DMS153 treated with DMSO at 0.1 percent for 48 hours (cell line): ENCODE measurements at regions not wholly inside any gene's neighbourhood (a gene's known extent, or its start where the extent isn't known, plus 50 kb on each side); places are given as distances from the start of the nearest gene placed in this dataset.

ENCODE experiments used
- DNase-seq: peaks from one replicate; lab custom pipeline; 2025; ENCODE audit not compliant: unreplicated experiment; lab: John Stamatoyannopoulos, UW

DNA sequence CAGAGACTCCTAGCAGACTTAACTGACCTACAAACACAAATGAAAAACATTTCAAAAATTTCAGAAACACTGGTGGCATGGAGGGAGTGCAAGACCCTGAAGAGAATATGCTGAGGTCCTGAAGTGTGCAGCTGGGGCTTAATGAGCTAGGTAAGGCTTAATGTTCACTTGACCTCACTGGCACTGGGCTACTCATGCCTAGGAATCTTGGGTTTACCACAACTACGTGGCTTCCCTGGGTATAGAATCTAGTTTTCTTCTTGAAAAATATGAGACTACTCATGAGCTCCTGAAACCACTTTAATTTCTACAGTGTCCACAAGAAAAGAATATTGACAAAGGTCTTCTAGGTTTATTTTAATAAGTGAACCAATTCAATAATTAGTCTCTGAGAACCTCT lies 139.8 kb downstream of the HNMT start:
- DNase-seq, result no peak

GRCh38 chr2:138105358-138105757 lies 141.1 kb downstream of the HNMT start:
- DNase-seq, result no peak

DNA sequence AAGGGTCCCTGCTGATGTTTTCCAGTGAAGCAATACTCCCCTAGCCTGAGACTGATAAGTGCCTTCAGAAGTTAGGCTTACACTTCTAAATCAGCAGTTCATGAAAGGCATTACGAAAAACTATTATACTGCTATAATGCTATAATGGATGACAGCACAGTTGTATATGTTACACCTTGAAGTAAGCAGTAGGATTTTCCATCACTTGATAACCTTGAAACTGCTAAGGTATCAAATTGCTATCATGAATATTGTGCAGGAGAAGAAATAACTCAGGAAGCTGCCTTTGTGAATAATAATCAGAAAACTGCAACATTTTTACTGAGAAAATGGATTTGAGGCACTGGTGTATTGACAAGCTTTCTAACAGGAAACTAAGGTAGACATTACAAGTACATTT lies 142.3 kb downstream of the HNMT start:
- no peak for DNase-seq

GRCh38 chr2:138107288-138107687 lies 143.0 kb downstream of the HNMT start:
- DNase-seq, result no peak

DNA sequence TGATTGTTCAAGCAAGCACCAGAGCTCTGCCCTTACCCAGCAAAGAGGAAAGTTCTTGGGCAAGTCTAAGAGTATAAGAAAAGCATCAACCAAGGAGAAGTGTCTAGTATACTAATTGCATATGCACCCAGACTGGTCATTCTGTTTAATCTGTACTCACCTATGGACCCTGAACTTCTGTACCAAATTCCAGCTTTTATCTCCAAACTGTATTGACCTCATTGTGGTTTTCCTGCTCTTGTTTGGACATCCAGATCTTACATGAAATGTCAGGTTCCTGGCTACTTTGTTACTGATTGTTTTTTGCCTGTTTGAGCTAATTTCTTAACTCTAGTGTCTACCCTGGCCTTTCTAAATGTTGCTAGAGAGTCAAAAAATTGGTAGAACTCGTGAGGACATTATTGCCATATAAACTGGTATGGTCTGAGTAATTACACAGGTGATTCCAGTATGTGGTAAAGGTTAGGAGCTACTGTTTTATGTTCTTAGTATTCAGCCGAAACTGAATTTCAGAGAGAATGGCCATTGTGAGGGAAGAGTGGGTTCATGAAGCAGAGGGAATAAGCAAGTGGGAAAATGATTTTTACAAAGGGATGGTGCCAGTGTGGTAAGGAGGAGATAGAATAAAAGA lies 146.3 kb downstream of the HNMT start:
- DNase-seq, result no peak

GRCh38 chr2:138112536-138112935 lies 148.3 kb downstream of the HNMT start:
- DNase-seq, result no peak

DNA sequence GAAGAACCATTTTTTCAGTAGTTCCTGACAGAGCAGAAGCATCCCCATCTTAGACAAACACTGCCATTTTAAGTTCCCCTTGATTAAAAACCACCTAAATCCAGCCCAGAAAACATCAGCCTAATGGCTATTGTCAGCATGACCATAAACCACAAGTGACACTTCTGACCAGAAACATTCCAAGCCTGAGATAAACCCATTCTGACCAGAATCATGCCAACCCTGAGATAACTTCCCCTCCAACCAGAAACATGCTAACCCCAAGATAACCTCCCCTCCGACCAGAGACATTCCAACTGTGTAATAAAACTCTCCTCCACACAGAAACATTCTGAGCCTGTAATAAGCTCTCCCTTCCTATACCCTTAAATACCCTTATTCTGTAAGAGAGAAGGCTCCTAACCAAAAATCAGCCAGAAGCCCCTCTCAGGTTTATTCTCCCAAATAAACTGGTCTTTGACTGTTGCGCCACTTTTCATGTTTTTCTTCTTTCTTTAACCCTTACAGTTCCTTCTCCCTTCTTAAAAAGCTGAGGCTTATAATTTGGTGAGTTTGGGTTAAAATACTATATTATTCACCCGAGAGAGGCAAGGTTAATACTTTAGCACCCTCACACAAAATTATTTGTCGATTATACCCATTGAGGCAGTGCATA lies 149.7 kb downstream of the HNMT start:
- DNase-seq, result no peak

DNA sequence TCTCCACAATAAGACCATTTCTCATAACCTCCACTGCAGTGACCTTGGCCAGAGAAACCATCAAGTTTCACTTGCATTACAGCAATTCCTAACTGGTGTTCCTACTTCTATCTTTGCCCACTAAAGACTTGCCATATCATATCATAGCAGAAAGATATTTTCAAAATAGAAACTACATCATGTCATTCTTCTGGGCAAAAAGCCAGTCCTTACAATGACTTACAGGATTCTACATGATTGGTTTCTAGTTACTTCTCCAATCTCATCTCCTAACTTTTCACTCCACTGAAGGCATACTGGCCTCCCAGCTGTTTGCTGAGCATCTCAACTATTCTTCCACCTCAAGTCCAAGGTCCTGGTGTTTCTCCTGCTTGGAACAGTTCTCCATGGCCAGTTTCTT lies 151.4 kb downstream of the HNMT start:
- no peak for DNase-seq

DNA sequence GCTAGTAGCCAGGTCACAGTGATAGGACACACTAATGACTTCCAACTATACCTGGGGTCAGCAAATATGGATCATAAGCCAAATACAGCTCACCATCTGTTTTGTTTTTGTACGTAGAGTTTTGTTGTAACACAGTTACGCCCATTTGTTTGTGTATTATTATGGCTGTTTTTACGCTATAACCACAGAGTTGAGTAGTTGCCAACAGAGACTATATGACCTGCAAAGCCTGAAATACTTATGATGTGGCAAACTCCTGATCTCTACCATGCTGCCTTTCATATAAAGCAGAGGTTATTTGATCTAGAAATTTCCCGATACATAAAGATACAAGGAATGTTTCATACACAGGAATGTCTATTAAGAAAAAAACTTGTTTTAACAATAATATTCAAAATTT lies 152.2 kb downstream of the HNMT start:
- no peak for DNase-seq

DNA sequence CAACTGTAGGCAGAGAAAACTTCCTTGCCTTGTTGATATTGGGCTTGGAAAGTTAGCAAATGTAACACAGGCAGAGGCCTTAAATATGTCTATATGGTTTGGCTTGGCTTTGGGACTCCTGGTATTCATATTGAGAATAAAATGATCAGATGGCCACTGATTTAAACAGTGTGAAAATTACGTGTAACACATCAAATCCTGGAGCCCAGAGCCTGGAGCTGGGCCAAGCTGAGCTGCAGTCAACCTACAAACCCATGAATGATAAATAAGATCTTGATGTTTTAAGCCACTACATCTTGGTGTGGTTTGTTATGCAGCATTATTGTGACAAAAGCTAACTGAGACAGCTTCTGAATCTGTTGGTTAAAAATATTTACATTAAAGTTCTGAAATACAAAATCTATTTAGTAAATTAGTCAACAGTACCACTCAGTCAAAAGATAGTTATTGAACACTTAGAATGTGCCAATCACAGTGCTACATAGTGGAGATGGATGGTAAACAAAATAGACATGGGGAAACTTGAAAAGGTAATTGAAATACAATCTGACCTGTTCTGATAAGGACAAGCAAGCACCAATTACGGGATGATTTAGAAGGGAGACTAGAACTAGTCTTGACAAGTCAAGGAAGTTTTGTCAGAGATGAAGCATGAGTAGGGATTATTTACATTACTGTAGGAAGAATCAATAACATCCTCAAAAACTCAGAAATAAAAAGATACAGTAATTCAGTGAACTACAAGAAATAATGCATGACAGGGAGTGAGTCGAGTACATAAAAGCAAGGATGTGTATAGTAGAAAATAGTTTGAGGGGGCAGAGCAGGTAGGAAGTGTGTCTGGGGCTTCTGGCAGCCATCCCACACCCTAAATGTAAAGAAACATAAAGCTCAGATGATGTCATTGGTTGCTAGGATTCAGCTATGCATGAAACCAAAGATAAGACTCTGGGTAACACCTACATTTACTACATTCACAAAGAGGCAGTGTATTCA lies 157.7 kb downstream of the HNMT start:
- peak; percentile 87 for DNase-seq

- no peak for DNase-seq
These were observed 158.6 kb downstream of the HNMT start for GRCh38 chr2:138122891-138123290.

DNA sequence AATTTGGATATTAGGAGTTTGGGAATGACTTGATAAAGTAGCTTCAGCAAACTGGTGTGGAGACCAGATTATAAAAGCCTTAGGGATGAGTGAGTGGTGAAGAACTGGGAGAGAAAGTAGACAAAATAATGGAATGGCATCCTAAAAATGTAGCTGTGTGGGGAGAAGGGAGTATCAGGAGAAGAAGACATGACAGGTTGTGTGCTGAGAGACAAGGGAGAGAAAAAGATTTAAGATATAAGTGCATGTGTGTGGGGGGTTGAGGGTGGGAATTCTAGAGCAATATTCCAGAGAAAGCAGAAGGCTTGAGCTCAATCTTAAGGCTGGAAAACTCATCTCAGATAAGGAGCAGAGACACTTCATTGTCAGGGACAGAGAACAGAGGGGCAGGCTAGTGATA lies 159.5 kb downstream of the HNMT start:
- no peak for DNase-seq

GRCh38 chr2:138124521-138124920 lies 160.2 kb downstream of the HNMT start:
- DNase-seq, result no peak

GRCh38 chr2:138125306-138126288 lies 161.3 kb downstream of the HNMT start:
- no peak for DNase-seq

- no peak for DNase-seq
These were observed 167.8 kb downstream of the HNMT start for GRCh38 chr2:138132108-138132507.

GRCh38 chr2:138137949-138138348 lies 173.7 kb downstream of the HNMT start:
- no peak for DNase-seq

- no peak for DNase-seq
These were observed 183.5 kb downstream of the HNMT start for GRCh38 chr2:138147796-138148195.

DNA sequence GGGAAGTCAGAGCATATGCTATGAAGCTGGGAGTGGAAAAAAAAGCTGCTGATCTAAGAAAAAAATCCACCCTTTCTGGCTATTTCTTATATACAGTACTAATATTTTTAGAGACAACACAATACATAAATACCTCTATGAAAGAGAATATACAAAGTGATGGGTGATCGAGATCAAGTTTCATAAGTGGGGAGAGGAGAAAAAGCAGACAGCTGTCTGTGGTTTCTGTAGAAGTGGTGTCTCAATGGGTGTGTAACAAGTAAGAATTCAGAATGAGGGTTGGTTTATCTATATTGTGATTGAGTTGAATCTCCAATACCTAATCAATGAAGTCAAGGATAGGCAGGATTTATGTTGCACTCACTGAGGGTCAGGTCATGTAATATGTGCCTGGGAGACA lies 191.0 kb downstream of the HNMT start:
- no peak for DNase-seq

GRCh38 chr2:138157372-138157771 lies 193.1 kb downstream of the HNMT start:
- DNase-seq, result no peak

GRCh38 chr2:138170485-138170884 lies 206.2 kb downstream of the HNMT start:
- DNase-seq, result no peak

DNA sequence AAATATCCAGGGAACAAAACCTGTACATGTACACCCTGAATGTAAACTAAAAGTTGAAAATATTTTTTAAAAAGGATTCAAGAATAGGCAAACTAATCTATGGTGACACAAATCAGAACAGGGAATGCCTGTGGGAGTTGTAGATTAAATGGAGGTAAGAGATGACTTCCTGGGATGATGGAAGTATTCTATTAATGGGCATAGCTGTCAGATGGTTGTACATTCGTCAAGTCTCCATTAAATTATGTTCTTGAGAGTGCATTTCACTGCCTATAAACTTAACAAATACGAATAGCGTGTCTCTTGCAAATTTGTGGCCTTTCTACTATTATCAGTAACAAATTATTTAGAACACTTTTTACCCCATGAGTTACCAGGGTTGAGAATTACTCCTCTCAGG lies 207.0 kb downstream of the HNMT start:
- no peak for DNase-seq
